ENCODE measurements at regions not wholly inside any gene's neighbourhood (a gene's known extent, or its start where the extent isn't known, plus 50 kb on each side); places are given as distances from the start of the nearest gene placed in this dataset.

DNA sequence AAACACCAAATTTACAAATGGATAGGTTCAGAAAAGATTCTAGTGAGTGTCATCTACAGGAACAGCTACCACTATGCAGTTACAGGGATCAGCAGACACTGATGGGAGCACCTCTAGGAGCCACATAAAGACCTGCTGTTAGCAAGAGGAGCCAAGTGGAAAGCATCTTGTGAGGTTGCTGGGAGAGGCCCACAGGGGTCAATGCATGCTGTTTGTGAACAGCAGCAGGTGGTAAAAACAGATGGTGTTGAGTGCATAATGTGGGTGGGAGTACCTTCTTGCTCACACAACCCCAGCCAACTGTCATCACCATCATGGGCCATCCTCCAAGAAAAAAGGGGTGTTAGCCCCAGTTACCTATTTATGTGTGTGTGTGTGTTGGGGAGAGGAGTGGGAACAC is 215.2 kb upstream of the SSTR1 start:
- H3K27ac ChIP-seq, result no peak overlapping the region
- H3K27me3 ChIP-seq, result no peaks in the 10 kb centered on the region
- TF ChIP-seq, protein P1, sequence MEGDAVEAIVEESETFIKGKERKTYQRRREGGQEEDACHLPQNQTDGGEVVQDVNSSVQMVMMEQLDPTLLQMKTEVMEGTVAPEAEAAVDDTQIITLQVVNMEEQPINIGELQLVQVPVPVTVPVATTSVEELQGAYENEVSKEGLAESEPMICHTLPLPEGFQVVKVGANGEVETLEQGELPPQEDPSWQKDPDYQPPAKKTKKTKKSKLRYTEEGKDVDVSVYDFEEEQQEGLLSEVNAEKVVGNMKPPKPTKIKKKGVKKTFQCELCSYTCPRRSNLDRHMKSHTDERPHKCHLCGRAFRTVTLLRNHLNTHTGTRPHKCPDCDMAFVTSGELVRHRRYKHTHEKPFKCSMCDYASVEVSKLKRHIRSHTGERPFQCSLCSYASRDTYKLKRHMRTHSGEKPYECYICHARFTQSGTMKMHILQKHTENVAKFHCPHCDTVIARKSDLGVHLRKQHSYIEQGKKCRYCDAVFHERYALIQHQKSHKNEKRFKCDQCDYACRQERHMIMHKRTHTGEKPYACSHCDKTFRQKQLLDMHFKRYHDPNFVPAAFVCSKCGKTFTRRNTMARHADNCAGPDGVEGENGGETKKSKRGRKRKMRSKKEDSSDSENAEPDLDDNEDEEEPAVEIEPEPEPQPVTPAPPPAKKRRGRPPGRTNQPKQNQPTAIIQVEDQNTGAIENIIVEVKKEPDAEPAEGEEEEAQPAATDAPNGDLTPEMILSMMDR (IDR thresholded peaks at IDR 0.05), result no peak
- no peak for TF ChIP-seq POLR2A (IDR thresholded peaks at IDR 0.05)
- TF ChIP-seq POLR2AphosphoS5 (IDR thresholded peaks at IDR 0.05), result no peak
- no peak for TF ChIP-seq EP300 (IDR thresholded peaks at IDR 0.05)
- intact Hi-C loops (cut with DNase I), result no loop called here
- no peaks in the 10 kb centered on the region for H3K4me1 ChIP-seq
- no peaks in the 10 kb centered on the region for H3K36me3 ChIP-seq
- no peak overlapping the region for H3K4me3 ChIP-seq
- DNase-seq, result no peak
- H3K9me3 ChIP-seq, result no peaks in the 10 kb centered on the region

DNA sequence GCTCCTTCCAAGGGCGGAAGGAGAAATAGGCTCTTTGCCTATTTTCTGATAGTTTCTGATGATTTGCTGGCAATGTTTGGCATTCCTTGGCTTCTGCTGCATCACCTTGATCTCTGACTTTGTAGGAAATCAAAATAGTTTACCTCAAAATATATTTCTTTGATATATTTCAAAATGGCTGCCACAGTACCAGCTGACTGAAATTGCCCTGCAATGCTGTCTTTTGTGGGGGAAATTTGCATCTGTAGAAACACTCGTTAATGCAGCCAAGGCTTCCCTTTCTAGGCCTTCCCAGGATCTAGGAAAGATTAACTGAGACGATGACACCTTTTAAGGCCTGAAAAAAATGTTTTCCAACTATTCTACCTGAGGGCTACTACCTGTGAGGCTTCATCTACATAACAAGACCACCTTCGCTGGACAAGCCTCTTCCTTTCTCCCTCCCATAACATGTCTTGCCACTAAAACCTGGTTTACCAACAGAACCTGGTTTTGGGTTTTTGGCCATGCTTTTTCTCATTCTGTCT is 212.8 kb upstream of the SSTR1 start:
- no peaks in the 10 kb centered on the region for H3K27me3 ChIP-seq
- H3K36me3 ChIP-seq, result no peaks in the 10 kb centered on the region
- intact Hi-C loops (cut with DNase I), result no loop called here
- no peak for DNase-seq
- TF ChIP-seq EP300 (IDR thresholded peaks at IDR 0.05), result no peak
- TF ChIP-seq, protein P1 (IDR thresholded peaks at IDR 0.05), result no peak
- TF ChIP-seq POLR2AphosphoS5 (IDR thresholded peaks at IDR 0.05), result no peak
- TF ChIP-seq POLR2A (IDR thresholded peaks at IDR 0.05), result no peak
- H3K9me3 ChIP-seq, result no peaks in the 10 kb centered on the region
- 84 to 87% methylated on average over 4 of the region's 4 CpGs for WGBS, 2 donors
- H3K27ac ChIP-seq, result no peak overlapping the region
- no peaks in the 10 kb centered on the region for H3K4me1 ChIP-seq
- H3K4me3 ChIP-seq, result no peak overlapping the region

DNA sequence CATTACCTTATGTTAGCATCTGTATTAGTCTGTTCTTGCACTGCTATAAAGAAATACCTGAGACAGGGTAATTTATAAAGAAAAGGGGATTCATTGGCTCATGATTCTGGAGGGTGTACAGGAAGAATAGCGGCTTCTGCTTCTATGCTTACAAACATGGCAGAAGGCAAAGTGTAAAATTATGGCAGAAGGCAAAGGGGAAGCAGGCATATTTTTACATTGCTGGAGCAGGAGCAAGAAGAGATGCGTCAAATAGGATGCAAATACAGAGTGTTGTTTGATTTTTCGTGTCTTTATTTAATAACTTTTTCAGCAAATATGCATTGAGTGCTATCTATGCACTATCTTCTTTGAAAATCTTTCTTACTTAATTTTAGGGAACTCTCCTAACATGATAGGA is 210.7 kb upstream of the SSTR1 start:
- no peaks in the 10 kb centered on the region for H3K27me3 ChIP-seq
- no peak overlapping the region for H3K4me3 ChIP-seq
- WGBS, 2 donors, result 95 to 96% methylated on average over 3 of the region's 3 CpGs
- no peaks in the 10 kb centered on the region for H3K36me3 ChIP-seq
- intact Hi-C loops (cut with DNase I), result no loop called here
- no peaks in the 10 kb centered on the region for H3K9me3 ChIP-seq
- DNase-seq, result no peak
- H3K4me1 ChIP-seq, result no peaks in the 10 kb centered on the region
- H3K27ac ChIP-seq, result no peak overlapping the region
- TF ChIP-seq EP300 (IDR thresholded peaks at IDR 0.05) (no peak), POLR2A (IDR thresholded peaks at IDR 0.05) (no peak), POLR2AphosphoS5 (IDR thresholded peaks at IDR 0.05) (no peak)
- TF ChIP-seq, protein P1 (IDR thresholded peaks at IDR 0.05), result no peak

DNA sequence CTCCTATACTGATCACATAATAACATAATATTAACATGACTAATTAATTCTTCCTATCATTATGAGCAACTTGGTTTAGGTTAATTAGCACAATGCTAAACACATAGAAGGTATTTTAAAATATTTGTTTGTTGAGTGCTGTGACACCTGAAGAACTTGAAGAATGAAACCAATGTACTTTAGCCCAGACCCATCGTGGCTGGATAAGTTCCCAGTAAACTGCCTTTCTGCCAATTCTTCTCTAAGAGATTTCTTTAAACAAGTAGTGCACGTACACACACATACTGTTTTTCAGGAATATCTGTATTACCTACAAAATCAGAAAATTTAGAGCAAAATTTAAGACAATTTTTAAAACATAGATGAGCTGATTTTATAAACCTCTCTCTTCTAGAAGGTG is 207.4 kb upstream of the SSTR1 start:
- H3K9me3 ChIP-seq, result no peaks in the 10 kb centered on the region
- no peaks in the 10 kb centered on the region for H3K36me3 ChIP-seq
- TF ChIP-seq POLR2A (IDR thresholded peaks at IDR 0.05) (no peak), POLR2AphosphoS5 (IDR thresholded peaks at IDR 0.05) (no peak), EP300 (IDR thresholded peaks at IDR 0.05) (no peak)
- TF ChIP-seq, protein P1 (IDR thresholded peaks at IDR 0.05), result no peak
- no peak overlapping the region for H3K4me3 ChIP-seq
- 46 to 71% methylated on average over 2 of the region's 2 CpGs for WGBS, 2 donors
- intact Hi-C loops (cut with DNase I), result no loop called here
- no peaks in the 10 kb centered on the region for H3K27me3 ChIP-seq
- H3K27ac ChIP-seq, result no peak overlapping the region
- no peaks in the 10 kb centered on the region for H3K4me1 ChIP-seq
- no peak for DNase-seq

DNA sequence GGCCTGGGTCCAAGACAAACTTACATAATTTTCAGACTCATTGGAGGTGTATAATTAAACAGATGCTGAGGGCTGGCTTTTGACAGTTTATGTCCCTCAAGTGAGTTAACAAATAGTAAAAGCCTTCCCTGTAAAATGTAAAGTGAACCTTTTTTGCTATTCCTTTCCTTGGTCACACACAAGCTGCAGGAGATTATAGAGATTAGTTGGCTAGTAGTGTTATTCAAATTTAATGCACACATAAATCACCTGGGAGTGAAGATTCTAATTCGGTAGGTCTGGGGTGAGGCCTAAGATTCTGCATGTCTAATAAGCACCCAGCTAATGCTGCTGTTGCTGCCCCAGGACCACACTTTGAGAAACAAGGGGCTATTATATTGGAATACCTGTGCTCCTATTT is 206.2 kb upstream of the SSTR1 start:
- no peak overlapping the region for H3K4me3 ChIP-seq
- no peak for DNase-seq
- H3K4me1 ChIP-seq, result no peaks in the 10 kb centered on the region
- no peaks in the 10 kb centered on the region for H3K9me3 ChIP-seq
- TF ChIP-seq POLR2AphosphoS5 (IDR thresholded peaks at IDR 0.05) (no peak), EP300 (IDR thresholded peaks at IDR 0.05) (no peak), POLR2A (IDR thresholded peaks at IDR 0.05) (no peak)
- TF ChIP-seq, protein P1 (IDR thresholded peaks at IDR 0.05), result no peak
- intact Hi-C loops (cut with DNase I), result no loop called here
- H3K27me3 ChIP-seq, result no peaks in the 10 kb centered on the region
- 71 to 80% methylated on average over 1 of the region's 1 CpG for WGBS, 2 donors
- no peak overlapping the region for H3K27ac ChIP-seq
- H3K36me3 ChIP-seq, result no peaks in the 10 kb centered on the region
